HepG2 (cell line): ENCODE measurements at regions not wholly inside any gene's neighbourhood (a gene's known extent, or its start where the extent isn't known, plus 50 kb on each side); places are given as distances from the start of the nearest gene placed in this dataset.

ENCODE experiments used
- ATAC-seq: fragments of 200-7000 bp; cut with Tn5 transposase; 3 replicates; pipeline ENCODE4 v1.9.1; 2020; ENCODE audit warnings: mild to moderate bottlenecking, moderate library complexity
- BruUV-seq: library from RNA; stranded (reverse); fragments of 400-500 nt; replicated peaks from 2 replicates; lab custom pipeline; 2021; lab: Mats Ljungman, UMichigan
- CTCF ChIA-PET: fragments of 300-600 bp; formaldehyde crosslinking; extraction: SDS; loops from one replicate; lab custom pipeline; 2021; ENCODE audit warnings: low total read pairs, inconsistent platforms, low intra/inter-chr PET ratio; lab: Yijun Ruan, JAX
- POLR2A ChIA-PET: fragments of 350-600 bp; sonication (Branson Sonifier 250); formaldehyde crosslinking; loops from one replicate; lab custom pipeline; 2020; ENCODE audit warnings: antibody characterized with exemption, inconsistent platforms; lab: Yijun Ruan, JAX
- DNase-seq: peaks from one replicate; pipeline ENCODE4 v3.0.0-alpha.2; 2015; ENCODE audit warnings: low spot score
- FAIRE-seq: peaks from 3 replicates; lab custom pipeline; 2011; peaks lifted over from hg19 to GRCh38; lab: Jason Lieb, UNC
- H2AFZ ChIP-seq: one replicate; pipeline ENCODE4 v1.6.1; 2011; ENCODE audit warnings: low read length, inconsistent platforms
- H3K27ac ChIP-seq: fragments of 300-600 bp; 3 replicates; pipeline ENCODE4 v1.8.0; 2011; ENCODE audit warnings: mixed run types, mild to moderate bottlenecking, mixed read lengths, low read length, inconsistent platforms; ENCODE audit not compliant: insufficient read depth; ENCODE audit errors: extremely low read length
- H3K27me3 ChIP-seq, 2 experiments: fragments of 200-600 bp in 1 of 2; 2 replicates in 1 of 2; 3 replicates in 1 of 2; pipeline versions ENCODE4 v1.6.0 to v1.8.0; 2011; ENCODE audit warnings: low read length in 2 of 2, mild to moderate bottlenecking in 2 of 2, moderate library complexity in 2 of 2, inconsistent platforms in 1 of 2; ENCODE audit not compliant: insufficient read depth in 2 of 2, control insufficient read depth in 1 of 2
- H3K36me3 ChIP-seq, 2 experiments: fragments of 200-600 bp in 1 of 2; replicated peaks in 1 of 2; 2 replicates in 1 of 2; 3 replicates in 1 of 2; pipeline versions ENCODE4 v1.5.1 to v1.8.0; 2011; ENCODE audit warnings: low read length in 2 of 2, inconsistent platforms in 1 of 2; ENCODE audit not compliant: insufficient read depth in 2 of 2, control insufficient read depth in 1 of 2
- H3K4me1 ChIP-seq: 2 replicates; pipeline ENCODE4 v1.5.1; 2012; ENCODE audit warnings: low read length, inconsistent platforms; ENCODE audit not compliant: insufficient read depth
- H3K4me2 ChIP-seq: 2 replicates; pipeline ENCODE4 v1.6.0; 2011; ENCODE audit warnings: low read depth, low read length, inconsistent platforms
- H3K4me3 ChIP-seq, 3 experiments: fragments of 200-600 bp in 1 of 3; sonication (generic), shearing (Covaris generic) in 1 of 3; replicated peaks in 1 of 3; 2 replicates each; pipeline ENCODE4 v1.5.1; 2011 to 2016; ENCODE audit warnings: low read length in 3 of 3, inconsistent platforms in 2 of 3, low read depth in 2 of 3, mild to moderate bottlenecking in 2 of 3, control low read depth in 1 of 3, mixed read lengths in 1 of 3; ENCODE audit not compliant: insufficient read depth in 1 of 3
- H3K79me2 ChIP-seq: one replicate; pipeline ENCODE4 v1.6.1; 2011; ENCODE audit warnings: low read length, inconsistent platforms; ENCODE audit not compliant: insufficient read depth
- H3K9ac ChIP-seq: 2 replicates; pipeline ENCODE4 v1.6.0; 2011; ENCODE audit warnings: mild to moderate bottlenecking, low read depth, low read length, inconsistent platforms; ENCODE audit not compliant: insufficient read depth
- H3K9me3 ChIP-seq: 2 replicates; pipeline ENCODE4 v1.5.1; 2012; ENCODE audit warnings: mild to moderate bottlenecking, low read length
- H4K20me1 ChIP-seq: 2 replicates; pipeline ENCODE4 v1.6.0; 2011; ENCODE audit warnings: inconsistent platforms, mild to moderate bottlenecking, low read length, moderate library complexity; ENCODE audit not compliant: insufficient read depth
- ARHGAP35 ChIP-seq: sonication (generic); formaldehyde crosslinking; IDR thresholded peaks from 2 replicates; pipeline ENCODE4 v1.9.0; 2022; ENCODE audit warnings: mild to moderate bottlenecking, inconsistent platforms, moderate library complexity, missing genetic modification reagents, borderline replicate concordance
- ARNT ChIP-seq: fragments of 450-650 bp; IDR thresholded peaks from 2 replicates; pipeline ENCODE4 v1.6.1; 2017
- CCDC6 ChIP-seq: sonication (generic); formaldehyde crosslinking; IDR thresholded peaks from 2 replicates; pipeline ENCODE4 v1.8.1; 2022; ENCODE audit warnings: mild to moderate bottlenecking, missing genetic modification reagents, moderate library complexity
- CENPT ChIP-seq: sonication (generic); formaldehyde crosslinking; IDR thresholded peaks from 2 replicates; pipeline ENCODE4 v1.8.0; 2022; ENCODE audit warnings: low read depth, mild to moderate bottlenecking, moderate library complexity, missing genetic modification reagents
- DMTF1 ChIP-seq: sonication (generic); formaldehyde crosslinking; IDR thresholded peaks from 2 replicates; pipeline ENCODE4 v1.4.0; 2020; ENCODE audit warnings: mild to moderate bottlenecking, missing genetic modification reagents
- ETV5 ChIP-seq: IDR thresholded peaks from 2 replicates; pipeline ENCODE4 v1.6.1; 2018; ENCODE audit warnings: missing biosample characterization, missing genetic modification reagents, inconsistent platforms, borderline replicate concordance
- HOXA9 ChIP-seq: sonication (generic); formaldehyde crosslinking; IDR thresholded peaks from 2 replicates; pipeline ENCODE4 v1.8.1; 2022; ENCODE audit warnings: missing genetic modification reagents, mild to moderate bottlenecking, moderate library complexity, borderline replicate concordance
- JUNB ChIP-seq: sonication (generic); formaldehyde crosslinking; IDR thresholded peaks from 2 replicates; pipeline ENCODE4 v1.8.0; 2022; ENCODE audit warnings: missing genetic modification reagents, mild to moderate bottlenecking, borderline replicate concordance
- KDM2A ChIP-seq: sonication (generic); formaldehyde crosslinking; IDR thresholded peaks from 2 replicates; pipeline ENCODE4 v1.4.0; 2020; ENCODE audit warnings: low read depth, missing genetic modification reagents, borderline replicate concordance
- MIER3 ChIP-seq: IDR thresholded peaks from 2 replicates; pipeline ENCODE4 v1.6.1; 2016; ENCODE audit warnings: missing compliant biosample characterization, borderline replicate concordance
- PRPF4 ChIP-seq: fragments of 200-400 bp; formaldehyde crosslinking; IDR thresholded peaks from 2 replicates; pipeline ENCODE4 v1.6.1; 2016; ENCODE audit warnings: low read length, low read depth; ENCODE audit not compliant: poor library complexity, severe bottlenecking
- RXRB ChIP-seq: IDR thresholded peaks from 2 replicates; pipeline ENCODE4 v1.6.1; 2016; ENCODE audit warnings: borderline replicate concordance, missing genetic modification reagents, missing compliant biosample characterization
- SMARCC2 ChIP-seq: fragments of 450-650 bp; IDR thresholded peaks from 2 replicates; pipeline ENCODE4 v1.6.1; 2017; ENCODE audit warnings: antibody characterized with exemption, mild to moderate bottlenecking
- TSC22D2 ChIP-seq: sonication (generic); formaldehyde crosslinking; IDR thresholded peaks from 2 replicates; pipeline ENCODE4 v1.5.1; 2020; ENCODE audit warnings: missing genetic modification reagents, mild to moderate bottlenecking, borderline replicate concordance
- ZNF382 ChIP-seq: sonication (generic); formaldehyde crosslinking; IDR thresholded peaks from 2 replicates; pipeline ENCODE4 v1.5.0; 2020; ENCODE audit warnings: missing genetic modification reagents, mild to moderate bottlenecking, borderline replicate concordance
- ZNF547 ChIP-seq: sonication (generic); formaldehyde crosslinking; IDR thresholded peaks from 2 replicates; pipeline ENCODE4 v1.5.1; 2020; ENCODE audit warnings: mild to moderate bottlenecking, missing genetic modification reagents
- ZNF550 ChIP-seq: sonication (generic); formaldehyde crosslinking; IDR thresholded peaks from 2 replicates; pipeline ENCODE4 v1.4.0; 2020; ENCODE audit warnings: mild to moderate bottlenecking, missing genetic modification reagents, borderline replicate concordance
- ZNF563 ChIP-seq: sonication (generic); formaldehyde crosslinking; IDR thresholded peaks from 2 replicates; pipeline ENCODE4 v1.8.0; 2022; ENCODE audit warnings: mild to moderate bottlenecking, moderate library complexity, missing genetic modification reagents
- ZNF564 ChIP-seq: sonication (generic); formaldehyde crosslinking; IDR thresholded peaks from 2 replicates; pipeline ENCODE4 v1.8.1; 2023; ENCODE audit warnings: mild to moderate bottlenecking, missing genetic modification reagents
- ZNF737 ChIP-seq: sonication (generic); formaldehyde crosslinking; IDR thresholded peaks from 2 replicates; pipeline ENCODE4 v1.5.0; 2020; ENCODE audit warnings: missing genetic modification reagents, mild to moderate bottlenecking, borderline replicate concordance
- ZSCAN25 ChIP-seq: sonication (generic); formaldehyde crosslinking; IDR thresholded peaks from 2 replicates; pipeline ENCODE4 v1.8.0; 2022; ENCODE audit warnings: mild to moderate bottlenecking, missing genetic modification reagents
- WGBS: methylation state at CpG from one replicate; pipeline ENCODE4 v1.1.6; 2017; ENCODE audit warnings: low lambda C conversion rate; 5-methylcytosine and 5-hydroxymethylcytosine counted together
- in situ Hi-C: cut with HindIII; loops from 2 replicates; pipeline ENCODE4 v1.10.0; 2017; ENCODE audit warnings: low pct_unique_long_range_greater_than_20kb; ENCODE audit not compliant: extremely low pct_ligation_motif_present
- intact Hi-C: fragments of 100-400 bp; cut with micrococcal nuclease; formaldehyde crosslinking; loops from one replicate; pipeline ENCODE4 v1.10.0; 2022; ENCODE audit not compliant: unreplicated experiment

GRCh38 chr3:25304916-25305315 lies 123.1 kb upstream of the RARB start:
- ChIA-PET POLR2A (no interaction called here), CTCF (no interaction called here)
- no peak for ATAC-seq
- Histone ChIP-seq H3K4me3 (no peak overlapping the region), H2AFZ (no peak overlapping the region), H3K9me3 (no peaks in the 10 kb centered on the region), H3K9ac (no peak overlapping the region), H3K27ac (no peak overlapping the region), H4K20me1 (no peaks in the 10 kb centered on the region), H3K27me3 (no peaks in the 10 kb centered on the region), H3K4me2 (no peak overlapping the region), H3K4me1 (no peaks in the 10 kb centered on the region), H3K79me2 (no peaks in the 10 kb centered on the region), H3K36me3 (no peaks in the 10 kb centered on the region)
- intact Hi-C loops (no loop called here), in situ Hi-C loops (no loop called here)
- 6% methylated on average over 2 of the region's 2 CpGs for WGBS
- no TSS peak for BruUV-seq
- no peak for TF ChIP-seq ZNF550
- no peak for TF ChIP-seq ARHGAP35
- TF ChIP-seq PRPF4 = no peak
- no peak for TF ChIP-seq DMTF1
- DNase-seq = no peak
- FAIRE-seq = no peak

- in situ Hi-C loops (no loop called here), intact Hi-C loops (no loop called here)
- Histone ChIP-seq H4K20me1 (no peaks in the 10 kb centered on the region), H3K27me3 (no peaks in the 10 kb centered on the region), H3K4me3 (no peak overlapping the region), H2AFZ (no peak overlapping the region), H3K36me3 (no peaks in the 10 kb centered on the region), H3K9ac (no peak overlapping the region), H3K79me2 (no peaks in the 10 kb centered on the region), H3K4me1 (no peaks in the 10 kb centered on the region), H3K4me2 (no peak overlapping the region), H3K27ac (no peak overlapping the region), H3K9me3 (no peaks in the 10 kb centered on the region)
- DNase-seq = no peak
- TF ChIP-seq ZNF564 (CRISPR knock-in tag) (no peak), HOXA9 (CRISPR knock-in tag) (no peak), ZNF382 (no peak), KDM2A (CRISPR knock-in tag) (no peak), CENPT (no peak), ZSCAN25 (no peak), ZNF547 (CRISPR knock-in tag) (no peak), JUNB (CRISPR knock-in tag) (no peak), ETV5 (CRISPR knock-in tag) (no peak), ZNF563 (CRISPR knock-in tag) (no peak), RXRB (CRISPR knock-in tag) (no peak), ZNF737 (CRISPR knock-in tag) (no peak), ARNT (no peak), SMARCC2 (no peak), MIER3 (CRISPR knock-in tag) (no peak), TSC22D2 (no peak), CCDC6 (CRISPR knock-in tag) (no peak)
- WGBS = 17% methylated on average over 5 of the region's 5 CpGs
- POLR2A ChIA-PET = no interaction called here
- no peak for FAIRE-seq
- no peak for ATAC-seq
- CTCF ChIA-PET = no interaction called here
- BruUV-seq = no TSS peak
These were observed 122.0 kb upstream of the RARB start for GRCh38 chr3:25306066-25306465.
